HG03066 (cell line): ENCODE measurements at regions not wholly inside any gene's neighbourhood (a gene's known extent, or its start where the extent isn't known, plus 50 kb on each side); places are given as distances from the start of the nearest gene placed in this dataset.

ENCODE experiments used
- ATAC-seq: cut with Tn5 transposase; IDR thresholded peaks from one replicate; pipeline ENCODE4 v1.9.1; 2021; ENCODE audit warnings: low read depth; ENCODE audit not compliant: unreplicated experiment

- ATAC-seq = no peak
These were observed 221.8 kb upstream of the RPS6KA3 start for GRCh38 chrX:20488473-20488872.

GRCh38 chrX:20487227-20487626, 220.5 kb upstream of the RPS6KA3 start:
- no peak for ATAC-seq

GRCh38 chrX:20481632-20482031, 214.9 kb upstream of the RPS6KA3 start:
- ATAC-seq = no peak

- no peak for ATAC-seq
These were observed 213.2 kb upstream of the RPS6KA3 start for GRCh38 chrX:20479896-20480295.

GRCh38 chrX:20479048-20479447, 212.3 kb upstream of the RPS6KA3 start:
- ATAC-seq = no peak

- no peak for ATAC-seq
These were observed 211.3 kb upstream of the RPS6KA3 start for GRCh38 chrX:20477836-20478524.

- ATAC-seq = no peak
These were observed 210.5 kb upstream of the RPS6KA3 start for GRCh38 chrX:20477219-20477618.

- no peak for ATAC-seq
These were observed 206.0 kb upstream of the RPS6KA3 start for GRCh38 chrX:20472620-20473258.

GRCh38 chrX:20472148-20472547, 205.4 kb upstream of the RPS6KA3 start:
- ATAC-seq = no peak

GRCh38 chrX:20471483-20471882, 204.8 kb upstream of the RPS6KA3 start:
- no peak for ATAC-seq

- peak; percentile 54 for ATAC-seq
These were observed 196.8 kb upstream of the RPS6KA3 start for GRCh38 chrX:20463296-20464075.

- ATAC-seq = no peak
These were observed 194.9 kb upstream of the RPS6KA3 start for GRCh38 chrX:20461576-20461975.

- ATAC-seq = no peak
These were observed 194.3 kb upstream of the RPS6KA3 start for GRCh38 chrX:20461002-20461401.

- ATAC-seq = no peak
These were observed 193.0 kb upstream of the RPS6KA3 start for GRCh38 chrX:20459410-20460350.

- ATAC-seq = no peak
These were observed 190.3 kb upstream of the RPS6KA3 start for GRCh38 chrX:20456971-20457370.

GRCh38 chrX:20455001-20455400, 188.3 kb upstream of the RPS6KA3 start:
- no peak for ATAC-seq

GRCh38 chrX:20454117-20454516, 187.4 kb upstream of the RPS6KA3 start:
- ATAC-seq = no peak

GRCh38 chrX:20452487-20452886, 185.8 kb upstream of the RPS6KA3 start:
- ATAC-seq = peak; percentile 56

- ATAC-seq = no peak
These were observed 185.2 kb upstream of the RPS6KA3 start for GRCh38 chrX:20451929-20452328.

- no peak for ATAC-seq
These were observed 178.4 kb upstream of the RPS6KA3 start for GRCh38 chrX:20445109-20445508.

GRCh38 chrX:20442597-20442996, 175.9 kb upstream of the RPS6KA3 start:
- ATAC-seq = peak; percentile 69
